GM12891 (cell line): ENCODE measurements at regions not wholly inside any gene's neighbourhood (a gene's known extent, or its start where the extent isn't known, plus 50 kb on each side); places are given as distances from the start of the nearest gene placed in this dataset.

Experiments used
- POLR2A ChIP-seq: IDR thresholded peaks from 2 replicates; pipeline ENCODE4 v1.6.1; 2011; ENCODE audit warnings: low read depth, low read length, control low read depth
- POLR2AphosphoS5 ChIP-seq: IDR thresholded peaks from 2 replicates; pipeline ENCODE4 v1.6.1; 2011; ENCODE audit warnings: low read depth, low read length, control low read depth

GRCh38 chr18:10124557-10124956, 210.7 kb downstream of the VAPA start:
- no peak for TF ChIP-seq POLR2A
- TF ChIP-seq POLR2AphosphoS5: no peak
